GM13976 (cell line): ENCODE measurements at regions not wholly inside any gene's neighbourhood (a gene's known extent, or its start where the extent isn't known, plus 50 kb on each side); places are given as distances from the start of the nearest gene placed in this dataset.

Experiments used
- DNase-seq: peaks from one replicate; pipeline ENCODE4 v3.0.0; 2012; ENCODE audit warnings: low spot score
- CTCF ChIP-seq: IDR thresholded peaks from 2 replicates; pipeline ENCODE4 v1.5.1; 2012; ENCODE audit warnings: borderline replicate concordance, mild to moderate bottlenecking; ENCODE audit not compliant: insufficient read depth; ENCODE audit errors: extremely low read depth, missing control alignments, control extremely low read depth
- in situ Hi-C: fragments of 300-500 bp; cut with MboI; formaldehyde crosslinking; loops from one replicate; pipeline ENCODE4 v1.12.0; 2022; ENCODE audit warnings: low sequenced_read_pairs, mixed read lengths, inconsistent platforms; ENCODE audit not compliant: unreplicated experiment

GRCh38 chr5:39720136-39720535 lies 295.4 kb upstream of the DAB2 start:
- in situ Hi-C loops, result loop anchor here (25.0 kb wide), 1 partner anchor 967 kb away; the partner anchor contains the start of gene PTGER4
- TF ChIP-seq CTCF, result no peak

GRCh38 chr5:39717176-39717897 lies 292.6 kb upstream of the DAB2 start:
- in situ Hi-C loops, result loop anchor here (25.0 kb wide), 1 partner anchor 970 kb away; the partner anchor contains the start of gene PTGER4
- DNase-seq, result no peak
- TF ChIP-seq CTCF, result no peak

More at GRCh38 chr5:39720136-39720535, 295.4 kb upstream of the DAB2 start:
- no peak for DNase-seq

GRCh38 chr5:39716532-39717028 lies 291.8 kb upstream of the DAB2 start:
- TF ChIP-seq CTCF, result peak; percentile 40
- peak; percentile 33 for DNase-seq
- in situ Hi-C loops, result loop anchor here (25.0 kb wide), 1 partner anchor 971 kb away; the partner anchor contains the start of gene PTGER4

- TF ChIP-seq CTCF, result peak; percentile 46
- in situ Hi-C loops, result loop anchor here (25.0 kb wide), 1 partner anchor 973 kb away; the partner anchor contains the start of gene PTGER4
- DNase-seq, result peak; percentile 24
These were observed 289.4 kb upstream of the DAB2 start for GRCh38 chr5:39714036-39714698.

GRCh38 chr5:39713250-39713916 lies 288.6 kb upstream of the DAB2 start:
- no peak for DNase-seq
- TF ChIP-seq CTCF, result no peak
- in situ Hi-C loops, result loop anchor here (25.0 kb wide), 1 partner anchor 974 kb away; the partner anchor contains the start of gene PTGER4

- in situ Hi-C loops, result loop anchor here (25.0 kb wide), 1 partner anchor 975 kb away; the partner anchor contains the start of gene PTGER4
- DNase-seq, result no peak
- TF ChIP-seq CTCF, result no peak
These were observed 287.8 kb upstream of the DAB2 start for GRCh38 chr5:39712316-39713249.
